ENCODE measurements at regions not wholly inside any gene's neighbourhood (a gene's known extent, or its start where the extent isn't known, plus 50 kb on each side); places are given as distances from the start of the nearest gene placed in this dataset.

- no peak for DNase-seq (ENCODE audit: low spot score)
- no peaks in the 10 kb centered on the region for H3K36me3 ChIP-seq (ENCODE audit: insufficient read depth, low read length, poor library complexity, severe bottlenecking)
- no peaks in the 10 kb centered on the region for H3K27me3 ChIP-seq (replicated peaks; ENCODE audit: insufficient read depth, low read depth, low read length, poor library complexity)
- ChIA-PET CTCF (no interaction called here), POLR2A (ENCODE audit: low non-redundant PET) (interaction anchor here (0.6 kb wide), 1 partner anchor 11 kb away, joined by 3 read pairs; no protein-coding TSS in a partner anchor)
- no peak overlapping the region for H3K27ac ChIP-seq (ENCODE audit: low read depth, low read length, poor library complexity, severe bottlenecking)
- no TSS peak for BruUV-seq (replicated peaks)
- H3K4me1 ChIP-seq (ENCODE audit: insufficient read depth, low read length, poor library complexity, severe bottlenecking), result no peaks in the 10 kb centered on the region
- intact Hi-C loops (cut with micrococcal nuclease; ENCODE audit: unreplicated experiment), result no loop called here
- no peak overlapping the region for H3K4me3 ChIP-seq (ENCODE audit: low read depth, low read length, poor library complexity, severe bottlenecking)
- no peaks in the 10 kb centered on the region for H3K9me3 ChIP-seq (ENCODE audit: low read depth, low read length, poor library complexity, severe bottlenecking)
- TF ChIP-seq EZH2 (IDR thresholded peaks at IDR 0.05; ENCODE audit: borderline replicate concordance, low read depth, low read length, poor library complexity, severe bottlenecking) (no peak), CTCF (conservative IDR thresholded peaks at IDR 0.05; ENCODE audit: low read depth, low read length) (no peak)
Observed at GRCh38 chr11:27263046-27263445, 100.0 kb downstream of the CCDC34 start.

- Histone ChIP-seq H3K4me1 (ENCODE audit: insufficient read depth, low read length, poor library complexity, severe bottlenecking) (no peaks in the 10 kb centered on the region), H3K9me3 (ENCODE audit: low read depth, low read length, poor library complexity, severe bottlenecking) (no peaks in the 10 kb centered on the region), H3K27me3 (replicated peaks; ENCODE audit: insufficient read depth, low read depth, low read length, poor library complexity) (no peaks in the 10 kb centered on the region), H3K27ac (ENCODE audit: low read depth, low read length, poor library complexity, severe bottlenecking) (no peak overlapping the region), H3K4me3 (ENCODE audit: low read depth, low read length, poor library complexity, severe bottlenecking) (no peak overlapping the region), H3K36me3 (ENCODE audit: insufficient read depth, low read length, poor library complexity, severe bottlenecking) (no peaks in the 10 kb centered on the region)
- no peak for TF ChIP-seq CTCF (conservative IDR thresholded peaks at IDR 0.05; ENCODE audit: low read depth, low read length)
- TF ChIP-seq EZH2 (IDR thresholded peaks at IDR 0.05; ENCODE audit: borderline replicate concordance, low read depth, low read length, poor library complexity, severe bottlenecking), result no peak
- intact Hi-C loops (cut with micrococcal nuclease; ENCODE audit: unreplicated experiment), result no loop called here
- CTCF ChIA-PET, result no interaction called here
- DNase-seq (ENCODE audit: low spot score), result no peak
- POLR2A ChIA-PET (ENCODE audit: low non-redundant PET), result no interaction called here
- BruUV-seq (replicated peaks), result no TSS peak
Observed at GRCh38 chr11:27255447-27255828, 107.6 kb downstream of the CCDC34 start.

GRCh38 chr11:27254744-27255446 is 108.1 kb downstream of the CCDC34 start:
- intact Hi-C loops (cut with micrococcal nuclease; ENCODE audit: unreplicated experiment), result loop anchor here (5.0 kb wide), 1 partner anchor 68 kb away; no protein-coding TSS in a partner anchor
- no peaks in the 10 kb centered on the region for H3K36me3 ChIP-seq (ENCODE audit: insufficient read depth, low read length, poor library complexity, severe bottlenecking)
- DNase-seq (ENCODE audit: low spot score), result no peak
- no peak for TF ChIP-seq CTCF (conservative IDR thresholded peaks at IDR 0.05; ENCODE audit: low read depth, low read length)
- TF ChIP-seq EZH2 (IDR thresholded peaks at IDR 0.05; ENCODE audit: borderline replicate concordance, low read depth, low read length, poor library complexity, severe bottlenecking), result no peak
- no peaks in the 10 kb centered on the region for H3K4me1 ChIP-seq (ENCODE audit: insufficient read depth, low read length, poor library complexity, severe bottlenecking)
- no peaks in the 10 kb centered on the region for H3K9me3 ChIP-seq (ENCODE audit: low read depth, low read length, poor library complexity, severe bottlenecking)
- H3K27me3 ChIP-seq (replicated peaks; ENCODE audit: insufficient read depth, low read depth, low read length, poor library complexity), result no peaks in the 10 kb centered on the region
- H3K27ac ChIP-seq (ENCODE audit: low read depth, low read length, poor library complexity, severe bottlenecking), result no peak overlapping the region
- BruUV-seq (replicated peaks), result no TSS peak
- CTCF ChIA-PET, result no interaction called here
- no peak overlapping the region for H3K4me3 ChIP-seq (ENCODE audit: low read depth, low read length, poor library complexity, severe bottlenecking)
- POLR2A ChIA-PET (ENCODE audit: low non-redundant PET), result no interaction called here
